Tibial nerve (tissue), 4 donors: ENCODE measurements at regions not wholly inside any gene's neighbourhood (a gene's known extent, or its start where the extent isn't known, plus 50 kb on each side); places are given as distances from the start of the nearest gene placed in this dataset.

Experiments
- DNase-seq, 2 donors: peaks; one replicate each; pipeline ENCODE4 v3.0.0-alpha.2; 2019; ENCODE audit warnings: low spot score in 2 of 2
- H3K27ac ChIP-seq, 4 donors: fragments of 200-600 bp; sonication (generic) in 3 of 4; one replicate each; pipeline ENCODE4 v1.5.1; 2017 to 2019; ENCODE audit warnings: mild to moderate bottlenecking in 1 of 4
- H3K27me3 ChIP-seq, 2 donors: fragments of 200-600 bp; sonication (generic) in 1 of 2; one replicate each; pipeline versions ENCODE4 v1.5.1 to v1.6.0; 2017 to 2019
- H3K36me3 ChIP-seq, 3 donors: fragments of 200-600 bp; sonication (generic); one replicate each; pipeline ENCODE4 v1.5.1; 2018 to 2019
- H3K4me1 ChIP-seq, 4 donors: fragments of 200-600 bp; sonication (generic) in 3 of 4; one replicate each; pipeline ENCODE4 v1.5.1; 2017 to 2019
- H3K4me3 ChIP-seq, 4 donors: fragments of 200-600 bp; sonication (generic) in 3 of 4; one replicate each; pipeline ENCODE4 v1.5.1; 2017 to 2019; ENCODE audit warnings: mild to moderate bottlenecking in 1 of 4, moderate library complexity in 1 of 4
- H3K9me3 ChIP-seq, 4 donors: fragments of 200-600 bp; sonication (generic) in 3 of 4; one replicate each; pipeline ENCODE4 v1.5.1; 2017 to 2019
- EP300 ChIP-seq, 2 donors: sonication (generic); formaldehyde crosslinking; IDR thresholded peaks; one replicate each; pipeline ENCODE4 v1.6.1; 2017; ENCODE audit warnings: antibody characterized with exemption in 2 of 2, mild to moderate bottlenecking in 1 of 2
- POLR2A ChIP-seq, 2 donors: fragments of 450-650 bp; IDR thresholded peaks; one replicate each; pipeline ENCODE4 v1.6.1; 2017; ENCODE audit warnings: antibody characterized with exemption in 2 of 2, mild to moderate bottlenecking in 2 of 2, moderate library complexity in 2 of 2
- WGBS, 2 donors: methylation state at CpG; one replicate each; pipeline ENCODE4 v1.1.5; 2018; 5-methylcytosine and 5-hydroxymethylcytosine counted together
- TF ChIP-seq, protein P1 (sequence below), 5 experiments: fragments of 200-600 bp in 3 of 5; fragments of 450-650 bp in 2 of 5; sonication (generic) in 3 of 5; IDR thresholded peaks; one replicate each; pipeline ENCODE4 v1.5.1; 2016 to 2019; ENCODE audit warnings: antibody characterized with exemption in 5 of 5, mild to moderate bottlenecking in 3 of 5, moderate library complexity in 2 of 5

DNA sequence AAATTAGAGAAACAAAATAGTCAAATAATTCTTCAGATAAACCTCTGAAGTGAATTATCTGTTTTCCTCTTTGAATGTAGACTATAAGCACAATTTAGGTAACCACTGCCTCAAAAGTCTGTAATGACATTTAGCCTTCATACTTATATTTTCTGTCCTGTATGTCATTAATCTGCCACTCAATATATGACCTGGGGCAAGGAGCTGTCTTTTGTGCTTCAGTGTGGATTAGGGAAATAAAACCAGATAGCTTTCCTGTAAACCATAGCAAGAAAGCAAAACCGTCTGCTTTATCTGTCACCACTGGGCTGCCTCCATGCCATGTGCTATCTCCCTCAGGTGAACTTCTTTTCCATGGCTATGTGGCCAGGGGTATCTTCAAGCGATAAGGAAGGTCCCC, 606.6 kb upstream of the C9orf72 start:
- TF ChIP-seq EP300 (IDR thresholded peaks at IDR 0.05) (no peak), POLR2A (IDR thresholded peaks at IDR 0.05) (no peak)
- TF ChIP-seq, protein P1, sequence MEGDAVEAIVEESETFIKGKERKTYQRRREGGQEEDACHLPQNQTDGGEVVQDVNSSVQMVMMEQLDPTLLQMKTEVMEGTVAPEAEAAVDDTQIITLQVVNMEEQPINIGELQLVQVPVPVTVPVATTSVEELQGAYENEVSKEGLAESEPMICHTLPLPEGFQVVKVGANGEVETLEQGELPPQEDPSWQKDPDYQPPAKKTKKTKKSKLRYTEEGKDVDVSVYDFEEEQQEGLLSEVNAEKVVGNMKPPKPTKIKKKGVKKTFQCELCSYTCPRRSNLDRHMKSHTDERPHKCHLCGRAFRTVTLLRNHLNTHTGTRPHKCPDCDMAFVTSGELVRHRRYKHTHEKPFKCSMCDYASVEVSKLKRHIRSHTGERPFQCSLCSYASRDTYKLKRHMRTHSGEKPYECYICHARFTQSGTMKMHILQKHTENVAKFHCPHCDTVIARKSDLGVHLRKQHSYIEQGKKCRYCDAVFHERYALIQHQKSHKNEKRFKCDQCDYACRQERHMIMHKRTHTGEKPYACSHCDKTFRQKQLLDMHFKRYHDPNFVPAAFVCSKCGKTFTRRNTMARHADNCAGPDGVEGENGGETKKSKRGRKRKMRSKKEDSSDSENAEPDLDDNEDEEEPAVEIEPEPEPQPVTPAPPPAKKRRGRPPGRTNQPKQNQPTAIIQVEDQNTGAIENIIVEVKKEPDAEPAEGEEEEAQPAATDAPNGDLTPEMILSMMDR (IDR thresholded peaks at IDR 0.05): no peak
- peaks cover 0 to 7% (median 0%) of the 10 kb centered on the region in 4 donors for H3K9me3 ChIP-seq
- no peaks in the 10 kb centered on the region for H3K4me1 ChIP-seq
- 74 to 77% methylated on average over 2 of the region's 2 CpGs for WGBS, 2 donors
- no peak for DNase-seq
- H3K27ac ChIP-seq: no peak overlapping the region
- H3K4me3 ChIP-seq: no peak overlapping the region
- no peaks in the 10 kb centered on the region for H3K27me3 ChIP-seq
- H3K36me3 ChIP-seq: no peaks in the 10 kb centered on the region

GRCh38 chr9:28190981-28191380, 617.7 kb upstream of the C9orf72 start:
- Histone ChIP-seq H3K4me1 (no peaks in the 10 kb centered on the region), H3K36me3 (no peaks in the 10 kb centered on the region), H3K9me3 (peaks cover 0 to 3% (median 0%) of the 10 kb centered on the region in 4 donors), H3K27me3 (no peaks in the 10 kb centered on the region), H3K4me3 (no peak overlapping the region), H3K27ac (no peak overlapping the region)
- TF ChIP-seq, protein P1 (IDR thresholded peaks at IDR 0.05): no peak
- TF ChIP-seq POLR2A (IDR thresholded peaks at IDR 0.05) (no peak), EP300 (IDR thresholded peaks at IDR 0.05) (no peak)
- 65 to 68% methylated on average over 2 of the region's 2 CpGs for WGBS, 2 donors
- no peak for DNase-seq

GRCh38 chr9:28197653-28198052, 624.4 kb upstream of the C9orf72 start:
- no peaks in the 10 kb centered on the region for H3K9me3 ChIP-seq
- H3K4me1 ChIP-seq: no peaks in the 10 kb centered on the region
- no peaks in the 10 kb centered on the region for H3K27me3 ChIP-seq
- TF ChIP-seq POLR2A (IDR thresholded peaks at IDR 0.05): no peak
- TF ChIP-seq, protein P1 (IDR thresholded peaks at IDR 0.05): no peak
- no peak for TF ChIP-seq EP300 (IDR thresholded peaks at IDR 0.05)
- no peak for DNase-seq
- H3K27ac ChIP-seq: no peak overlapping the region
- H3K36me3 ChIP-seq: no peaks in the 10 kb centered on the region
- H3K4me3 ChIP-seq: no peak overlapping the region

DNA sequence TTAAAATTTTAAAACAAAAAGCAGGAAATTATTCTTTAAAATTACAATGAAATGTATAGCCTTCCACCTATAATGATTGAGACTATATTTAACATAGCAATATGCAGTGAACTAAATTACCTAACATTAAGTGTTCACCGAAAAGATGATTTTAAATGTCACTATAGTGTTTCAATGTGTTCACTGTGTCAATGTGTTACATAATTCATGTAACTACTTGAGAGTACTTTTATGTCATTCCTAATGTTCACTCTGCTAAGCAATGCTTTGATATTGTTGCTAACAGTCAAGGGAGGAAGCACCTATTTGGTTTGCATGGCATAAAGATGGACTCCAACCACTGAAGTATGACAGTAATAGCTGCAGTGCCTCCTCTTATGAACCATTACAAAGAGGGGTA, 629.8 kb upstream of the C9orf72 start:
- no peak overlapping the region for H3K27ac ChIP-seq
- no peaks in the 10 kb centered on the region for H3K36me3 ChIP-seq
- TF ChIP-seq POLR2A (IDR thresholded peaks at IDR 0.05) (no peak), EP300 (IDR thresholded peaks at IDR 0.05) (no peak)
- TF ChIP-seq, protein P1 (IDR thresholded peaks at IDR 0.05): no peak
- no peak for DNase-seq
- no peaks in the 10 kb centered on the region for H3K27me3 ChIP-seq
- WGBS, 2 donors: 89 to 91% methylated on average over 1 of the region's 1 CpG
- no peak overlapping the region for H3K4me3 ChIP-seq
- H3K4me1 ChIP-seq: no peaks in the 10 kb centered on the region
- H3K9me3 ChIP-seq: no peaks in the 10 kb centered on the region

DNA sequence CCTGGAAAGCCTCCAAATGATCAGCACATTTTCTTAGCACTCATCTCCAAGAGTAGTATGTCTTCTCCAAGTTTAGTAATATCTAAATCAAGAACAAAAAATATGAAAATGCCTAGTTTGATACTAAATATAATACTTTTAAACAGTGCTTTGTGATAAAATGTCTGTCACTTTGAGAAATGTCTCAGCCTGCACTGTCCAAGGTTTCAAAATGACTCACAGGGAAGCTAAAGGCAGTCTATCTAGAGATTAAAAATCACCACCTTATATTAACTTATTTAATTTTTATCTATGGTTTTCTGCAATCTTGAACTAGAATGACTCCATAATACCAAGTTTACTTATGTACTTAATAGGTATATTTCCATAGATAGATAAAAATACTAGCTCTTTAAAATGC, 633.0 kb upstream of the C9orf72 start:
- TF ChIP-seq EP300 (IDR thresholded peaks at IDR 0.05) (no peak), POLR2A (IDR thresholded peaks at IDR 0.05) (no peak)
- TF ChIP-seq, protein P1 (IDR thresholded peaks at IDR 0.05): no peak
- Histone ChIP-seq H3K9me3 (no peaks in the 10 kb centered on the region), H3K36me3 (no peaks in the 10 kb centered on the region), H3K4me3 (no peak overlapping the region), H3K27me3 (no peaks in the 10 kb centered on the region), H3K27ac (no peak overlapping the region), H3K4me1 (no peaks in the 10 kb centered on the region)
- no peak for DNase-seq
